SK-N-MC (cell line): ENCODE measurements at regions not wholly inside any gene's neighbourhood (a gene's known extent, or its start where the extent isn't known, plus 50 kb on each side); places are given as distances from the start of the nearest gene placed in this dataset.

Source experiments
- EZH2 ChIP-seq: fragments of 200-600 bp; sonication (generic); IDR thresholded peaks from one replicate; pipeline ENCODE4 v1.6.1; 2017; ENCODE audit warnings: antibody characterized with exemption
- FOXP2 ChIP-seq: optimal IDR thresholded peaks from 2 replicates; pipeline ENCODE3; 2011; ENCODE audit warnings: mild to moderate bottlenecking, moderate library complexity; ENCODE audit not compliant: insufficient read depth; ENCODE audit errors: extremely low read length, control extremely low read depth
- POLR2AphosphoS5 ChIP-seq: IDR thresholded peaks from 2 replicates; pipeline ENCODE4 v1.6.1; 2012; ENCODE audit warnings: mild to moderate bottlenecking, low read depth, low read length, borderline replicate concordance

GRCh38 chr6:120622127-120622631, 712.1 kb downstream of the TBC1D32 start:
- TF ChIP-seq POLR2AphosphoS5 (no peak), EZH2 (no peak), FOXP2 (no peak)
